ENCODE measurements at regions not wholly inside any gene's neighbourhood (a gene's known extent, or its start where the extent isn't known, plus 50 kb on each side); places are given as distances from the start of the nearest gene placed in this dataset.

- DNase-seq (ENCODE audit: low spot score): no peak
- TF ChIP-seq, protein P1, sequence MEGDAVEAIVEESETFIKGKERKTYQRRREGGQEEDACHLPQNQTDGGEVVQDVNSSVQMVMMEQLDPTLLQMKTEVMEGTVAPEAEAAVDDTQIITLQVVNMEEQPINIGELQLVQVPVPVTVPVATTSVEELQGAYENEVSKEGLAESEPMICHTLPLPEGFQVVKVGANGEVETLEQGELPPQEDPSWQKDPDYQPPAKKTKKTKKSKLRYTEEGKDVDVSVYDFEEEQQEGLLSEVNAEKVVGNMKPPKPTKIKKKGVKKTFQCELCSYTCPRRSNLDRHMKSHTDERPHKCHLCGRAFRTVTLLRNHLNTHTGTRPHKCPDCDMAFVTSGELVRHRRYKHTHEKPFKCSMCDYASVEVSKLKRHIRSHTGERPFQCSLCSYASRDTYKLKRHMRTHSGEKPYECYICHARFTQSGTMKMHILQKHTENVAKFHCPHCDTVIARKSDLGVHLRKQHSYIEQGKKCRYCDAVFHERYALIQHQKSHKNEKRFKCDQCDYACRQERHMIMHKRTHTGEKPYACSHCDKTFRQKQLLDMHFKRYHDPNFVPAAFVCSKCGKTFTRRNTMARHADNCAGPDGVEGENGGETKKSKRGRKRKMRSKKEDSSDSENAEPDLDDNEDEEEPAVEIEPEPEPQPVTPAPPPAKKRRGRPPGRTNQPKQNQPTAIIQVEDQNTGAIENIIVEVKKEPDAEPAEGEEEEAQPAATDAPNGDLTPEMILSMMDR (IDR thresholded peaks at IDR 0.05; ENCODE audit: borderline replicate concordance, control extremely low read depth, extremely low read depth, insufficient read depth, missing control alignments): no peak
- in situ Hi-C loops (cut with MboI; ENCODE audit: low sequenced_read_pairs, unreplicated experiment): no loop called here
These were observed 685.2 kb downstream of the NUP35 start for GRCh38 chr2:183809404-183809803.

GRCh38 chr2:183811281-183811680 lies 687.0 kb downstream of the NUP35 start:
- TF ChIP-seq, protein P1 (IDR thresholded peaks at IDR 0.05; ENCODE audit: borderline replicate concordance, control extremely low read depth, extremely low read depth, insufficient read depth, missing control alignments): no peak
- in situ Hi-C loops (cut with MboI; ENCODE audit: low sequenced_read_pairs, unreplicated experiment): no loop called here
- no peak for DNase-seq (ENCODE audit: low spot score)

GRCh38 chr2:183812091-183812490 lies 687.8 kb downstream of the NUP35 start:
- no peak for DNase-seq (ENCODE audit: low spot score)
- in situ Hi-C loops (cut with MboI; ENCODE audit: low sequenced_read_pairs, unreplicated experiment): no loop called here
- TF ChIP-seq, protein P1 (IDR thresholded peaks at IDR 0.05; ENCODE audit: borderline replicate concordance, control extremely low read depth, extremely low read depth, insufficient read depth, missing control alignments): no peak

- in situ Hi-C loops (cut with MboI; ENCODE audit: low sequenced_read_pairs, unreplicated experiment): no loop called here
- DNase-seq (ENCODE audit: low spot score): no peak
- TF ChIP-seq, protein P1 (IDR thresholded peaks at IDR 0.05; ENCODE audit: borderline replicate concordance, control extremely low read depth, extremely low read depth, insufficient read depth, missing control alignments): no peak
These were observed 701.5 kb downstream of the NUP35 start for GRCh38 chr2:183825710-183826109.

- in situ Hi-C loops (cut with MboI; ENCODE audit: low sequenced_read_pairs, unreplicated experiment): no loop called here
- TF ChIP-seq, protein P1 (IDR thresholded peaks at IDR 0.05; ENCODE audit: borderline replicate concordance, control extremely low read depth, extremely low read depth, insufficient read depth, missing control alignments): no peak
These were observed 705.7 kb downstream of the NUP35 start for GRCh38 chr2:183829931-183830330.

GRCh38 chr2:183837157-183837556 lies 712.9 kb downstream of the NUP35 start:
- no peak for DNase-seq (ENCODE audit: low spot score)
- TF ChIP-seq, protein P1 (IDR thresholded peaks at IDR 0.05; ENCODE audit: borderline replicate concordance, control extremely low read depth, extremely low read depth, insufficient read depth, missing control alignments): no peak
- in situ Hi-C loops (cut with MboI; ENCODE audit: low sequenced_read_pairs, unreplicated experiment): no loop called here

More at GRCh38 chr2:183829931-183830330, 705.7 kb downstream of the NUP35 start:
- DNase-seq (ENCODE audit: low spot score): no peak

GRCh38 chr2:183838295-183838694 lies 714.1 kb downstream of the NUP35 start:
- in situ Hi-C loops (cut with MboI; ENCODE audit: low sequenced_read_pairs, unreplicated experiment): no loop called here
- TF ChIP-seq, protein P1 (IDR thresholded peaks at IDR 0.05; ENCODE audit: borderline replicate concordance, control extremely low read depth, extremely low read depth, insufficient read depth, missing control alignments): no peak
- no peak for DNase-seq (ENCODE audit: low spot score)
